Renal pelvis (tissue), 1 donor: ENCODE measurements at regions not wholly inside any gene's neighbourhood (a gene's known extent, or its start where the extent isn't known, plus 50 kb on each side); places are given as distances from the start of the nearest gene placed in this dataset.
"Not testable (repeated sequence)": the region's sequence is repeated elsewhere in the genome, so short reads cannot be mapped to it uniquely, and the experiment has no call there.

Source experiments
- DNase-seq: peaks from one replicate; pipeline ENCODE4 v3.0.0-alpha.2; 2013

GRCh38 chr11:45409587-45409986 lies 123.4 kb upstream of the SYT13 start:
- no peak for DNase-seq

GRCh38 chr11:45407226-45407625 lies 121.1 kb upstream of the SYT13 start:
- no peak for DNase-seq

- DNase-seq, result no peak
These were observed 120.0 kb upstream of the SYT13 start for GRCh38 chr11:45405916-45406670.

- not testable (repeated sequence) for DNase-seq
These were observed 117.4 kb upstream of the SYT13 start for GRCh38 chr11:45403521-45403920.

GRCh38 chr11:45402049-45402630 lies 116.0 kb upstream of the SYT13 start:
- DNase-seq, result no peak

DNA sequence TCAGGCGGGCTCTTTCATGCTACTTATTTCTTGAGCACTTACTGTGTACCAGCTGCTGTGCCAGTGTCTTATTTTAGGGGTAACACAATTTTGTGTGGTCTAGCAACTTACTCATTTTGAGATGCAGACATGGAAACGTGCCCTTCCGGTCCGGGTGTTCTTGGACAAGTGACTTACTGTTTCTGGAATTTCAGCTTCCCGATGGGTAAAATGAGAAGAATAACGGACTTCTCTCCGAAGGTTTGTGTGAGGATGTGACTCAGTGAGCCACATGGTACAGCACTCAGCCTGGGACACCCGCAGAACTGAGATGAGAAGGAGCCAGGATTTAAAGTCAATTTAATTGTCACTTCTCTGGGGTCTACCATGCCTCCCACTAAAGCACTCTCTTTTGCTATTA lies 114.5 kb upstream of the SYT13 start:
- no peak for DNase-seq

- DNase-seq, result no peak
These were observed 113.0 kb upstream of the SYT13 start for GRCh38 chr11:45399166-45399565.

GRCh38 chr11:45398325-45398724 lies 112.2 kb upstream of the SYT13 start:
- DNase-seq, result no peak

- no peak for DNase-seq
These were observed 110.3 kb upstream of the SYT13 start for GRCh38 chr11:45396394-45396793.

GRCh38 chr11:45395947-45396346 lies 109.8 kb upstream of the SYT13 start:
- no peak for DNase-seq

GRCh38 chr11:45395421-45395820 lies 109.3 kb upstream of the SYT13 start:
- no peak for DNase-seq

GRCh38 chr11:45394294-45395085 lies 108.3 kb upstream of the SYT13 start:
- DNase-seq, result no peak

DNA sequence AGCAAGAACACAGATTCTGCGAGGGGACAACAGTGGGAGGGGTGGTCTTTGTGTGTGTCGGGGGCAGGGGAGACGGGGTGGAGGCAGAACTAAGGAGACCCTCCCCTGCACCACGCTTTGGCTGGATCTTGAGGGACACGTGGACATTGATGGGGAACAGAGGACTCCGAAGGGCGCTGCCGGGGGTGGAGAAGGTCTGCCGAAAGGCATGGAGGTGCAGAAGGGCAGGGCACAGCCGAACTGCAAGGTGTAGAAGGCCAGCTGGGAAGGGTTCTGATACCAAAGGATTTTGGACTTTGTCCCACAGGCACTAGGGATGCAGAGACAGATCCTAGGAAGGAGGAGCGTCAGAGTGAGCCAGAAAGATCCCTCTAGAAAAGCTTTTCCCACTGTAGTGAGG lies 107.7 kb upstream of the SYT13 start:
- DNase-seq, result no peak

DNA sequence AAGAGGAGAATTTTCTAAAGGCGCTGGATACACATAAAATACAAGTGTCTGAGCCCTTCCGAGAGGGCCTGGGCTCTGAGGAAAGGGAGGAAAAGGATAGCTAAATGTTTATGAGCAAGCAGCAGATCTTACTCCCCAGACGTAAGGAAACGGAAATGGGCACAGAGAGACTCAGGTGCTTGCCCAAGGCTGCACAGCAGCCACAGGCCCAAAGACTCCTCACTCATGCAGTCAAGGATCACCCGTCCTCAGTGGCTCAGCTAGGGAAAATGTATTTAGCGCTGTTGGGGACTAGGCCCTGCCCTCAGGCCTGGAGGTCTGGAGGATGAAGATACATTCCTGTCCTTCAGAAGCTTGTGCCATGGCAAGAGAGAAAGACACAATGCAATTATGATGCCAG lies 107.2 kb upstream of the SYT13 start:
- no peak for DNase-seq

- DNase-seq, result no peak
These were observed 106.5 kb upstream of the SYT13 start for GRCh38 chr11:45392591-45393091.

DNA sequence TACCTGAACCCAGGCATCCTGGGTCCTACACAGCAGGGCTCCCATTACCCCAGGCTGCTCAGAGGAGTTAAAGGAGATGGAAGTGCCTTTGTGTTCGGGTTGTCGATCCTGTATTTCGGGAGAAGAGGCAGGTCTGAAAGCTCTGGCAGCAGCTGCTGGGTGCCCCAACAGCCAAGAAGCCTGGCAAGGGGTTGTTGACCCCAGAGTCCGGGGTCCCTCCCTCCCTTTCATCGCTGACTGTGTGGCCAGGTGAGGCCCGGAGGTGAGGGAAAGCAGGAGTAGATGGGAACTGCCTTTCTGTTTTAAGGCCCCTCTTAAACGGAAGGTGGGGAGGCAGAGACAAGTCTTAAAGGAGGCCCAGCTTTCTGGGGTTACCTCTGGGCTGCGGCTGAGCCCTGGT lies 106.0 kb upstream of the SYT13 start:
- no peak for DNase-seq

- no peak for DNase-seq
These were observed 105.2 kb upstream of the SYT13 start for GRCh38 chr11:45391168-45391850.

DNA sequence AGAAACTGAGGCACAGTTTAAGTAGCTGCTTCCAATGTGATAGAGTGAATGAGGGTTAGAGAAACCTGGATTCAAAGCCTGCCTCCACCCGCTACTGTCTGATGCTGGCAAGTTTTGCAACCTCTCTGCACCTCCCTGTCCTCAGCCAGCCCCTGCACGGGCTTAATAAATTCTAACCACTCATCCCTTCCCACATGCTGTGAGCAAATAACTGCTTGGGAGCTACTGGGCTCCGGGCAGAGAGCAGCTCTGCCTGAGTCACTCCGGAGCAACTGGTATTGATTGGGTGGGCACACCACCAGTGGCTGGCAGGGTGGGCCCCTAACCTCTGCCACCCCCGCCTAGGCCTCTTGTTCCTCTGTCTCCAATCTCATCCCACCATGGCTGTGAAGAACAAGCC lies 104.3 kb upstream of the SYT13 start:
- DNase-seq, result no peak

GRCh38 chr11:45388472-45388871 lies 102.3 kb upstream of the SYT13 start:
- no peak for DNase-seq

GRCh38 chr11:45387885-45388284 lies 101.7 kb upstream of the SYT13 start:
- not testable (repeated sequence) for DNase-seq

DNA sequence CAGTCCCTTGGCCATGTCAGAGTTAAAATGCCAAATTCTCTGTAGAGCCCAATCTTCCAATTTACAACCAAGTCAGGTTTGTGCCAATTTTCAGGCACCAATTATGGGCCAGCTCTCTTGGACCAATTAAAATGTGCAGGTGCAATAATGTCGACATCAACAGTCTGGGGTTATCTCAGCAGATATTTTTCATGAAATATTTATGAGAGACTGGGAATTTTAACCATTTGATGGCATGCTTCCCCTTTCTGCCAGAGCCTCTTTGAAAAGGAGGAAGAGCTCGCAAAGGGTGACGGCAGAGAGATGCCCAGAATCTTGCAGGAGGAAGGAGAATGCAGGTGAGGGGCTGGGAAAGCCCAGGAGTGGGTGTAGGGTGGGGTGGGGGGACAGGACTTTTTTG lies 100.8 kb upstream of the SYT13 start:
- no peak for DNase-seq

GRCh38 chr11:45385844-45386243 lies 99.7 kb upstream of the SYT13 start:
- DNase-seq, result no peak
